Neuron (in vitro differentiated cells): ENCODE measurements at regions not wholly inside any gene's neighbourhood (a gene's known extent, or its start where the extent isn't known, plus 50 kb on each side); places are given as distances from the start of the nearest gene placed in this dataset.
A peak's percentile ranks its signal among the peaks of the same experiment; 100 is the strongest.

Source experiments
- H2AFZ ChIP-seq: one replicate; pipeline ENCODE4 v1.6.1; 2013; ENCODE audit warnings: low read depth, mild to moderate bottlenecking, inconsistent platforms, low read length, moderate library complexity
- H3K27me3 ChIP-seq: one replicate; pipeline ENCODE4 v1.6.1; 2013; ENCODE audit warnings: low read length; ENCODE audit not compliant: insufficient read depth
- H3K36me3 ChIP-seq: one replicate; pipeline ENCODE4 v1.6.1; 2013; ENCODE audit warnings: low read length; ENCODE audit not compliant: insufficient read depth
- H3K4me1 ChIP-seq: one replicate; pipeline ENCODE4 v1.6.1; 2013; ENCODE audit warnings: low read length; ENCODE audit not compliant: insufficient read depth
- H3K4me3 ChIP-seq: 2 replicates; pipeline ENCODE4 v1.5.1; 2013; ENCODE audit warnings: mild to moderate bottlenecking, low read length, moderate library complexity
- H3K9me3 ChIP-seq: one replicate; pipeline ENCODE4 v1.6.1; 2013; ENCODE audit warnings: low read length

DNA sequence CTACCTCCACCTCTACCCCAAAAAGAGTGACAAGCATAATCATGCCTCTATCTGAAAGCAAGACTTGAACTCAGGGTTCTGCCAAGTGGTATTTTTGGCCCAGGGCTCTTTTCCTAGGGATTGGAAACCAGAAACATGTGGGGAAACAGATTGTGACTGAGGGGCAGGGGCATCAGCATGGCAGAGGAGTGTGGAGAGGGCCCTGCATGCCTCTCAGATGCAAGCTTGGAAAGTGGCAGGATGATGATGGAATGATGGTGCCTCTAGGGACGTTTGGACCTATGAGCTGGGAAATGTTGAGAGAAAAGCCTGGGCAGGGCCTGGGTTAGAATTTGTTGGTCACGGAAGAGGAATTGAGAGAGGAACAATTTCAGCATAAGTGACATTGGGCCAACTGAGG lies 78.4 kb upstream of the LEP start:
- Histone ChIP-seq H2AFZ (no peak overlapping the region), H3K36me3 (no peaks in the 10 kb centered on the region), H3K4me3 (no peak overlapping the region), H3K4me1 (peaks cover 7% of the 10 kb centered on the region), H3K27me3 (peaks cover 59% of the 10 kb centered on the region), H3K9me3 (no peaks in the 10 kb centered on the region)

DNA sequence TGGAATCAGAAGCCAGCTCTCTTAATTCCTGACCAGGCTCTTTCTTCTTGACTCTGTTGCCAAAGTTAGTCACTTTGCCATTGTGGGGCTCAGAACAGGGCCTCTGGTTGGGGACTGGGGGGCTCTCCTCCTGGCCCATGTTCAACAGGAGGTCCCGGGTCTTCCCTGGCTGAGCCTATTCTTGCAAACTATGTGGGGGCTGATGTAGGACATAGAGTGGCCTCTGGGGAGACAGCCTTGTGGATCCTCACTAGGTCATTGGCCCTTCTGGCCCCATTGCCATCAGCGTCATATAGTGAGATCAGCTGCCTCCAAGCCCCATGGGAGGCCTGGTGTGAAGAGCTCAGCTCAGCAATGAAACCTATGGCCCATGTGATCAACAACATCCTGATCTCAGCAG lies 77.6 kb upstream of the LEP start:
- Histone ChIP-seq H3K27me3 (peaks cover 62% of the 10 kb centered on the region), H3K4me1 (peaks cover 7% of the 10 kb centered on the region)

DNA sequence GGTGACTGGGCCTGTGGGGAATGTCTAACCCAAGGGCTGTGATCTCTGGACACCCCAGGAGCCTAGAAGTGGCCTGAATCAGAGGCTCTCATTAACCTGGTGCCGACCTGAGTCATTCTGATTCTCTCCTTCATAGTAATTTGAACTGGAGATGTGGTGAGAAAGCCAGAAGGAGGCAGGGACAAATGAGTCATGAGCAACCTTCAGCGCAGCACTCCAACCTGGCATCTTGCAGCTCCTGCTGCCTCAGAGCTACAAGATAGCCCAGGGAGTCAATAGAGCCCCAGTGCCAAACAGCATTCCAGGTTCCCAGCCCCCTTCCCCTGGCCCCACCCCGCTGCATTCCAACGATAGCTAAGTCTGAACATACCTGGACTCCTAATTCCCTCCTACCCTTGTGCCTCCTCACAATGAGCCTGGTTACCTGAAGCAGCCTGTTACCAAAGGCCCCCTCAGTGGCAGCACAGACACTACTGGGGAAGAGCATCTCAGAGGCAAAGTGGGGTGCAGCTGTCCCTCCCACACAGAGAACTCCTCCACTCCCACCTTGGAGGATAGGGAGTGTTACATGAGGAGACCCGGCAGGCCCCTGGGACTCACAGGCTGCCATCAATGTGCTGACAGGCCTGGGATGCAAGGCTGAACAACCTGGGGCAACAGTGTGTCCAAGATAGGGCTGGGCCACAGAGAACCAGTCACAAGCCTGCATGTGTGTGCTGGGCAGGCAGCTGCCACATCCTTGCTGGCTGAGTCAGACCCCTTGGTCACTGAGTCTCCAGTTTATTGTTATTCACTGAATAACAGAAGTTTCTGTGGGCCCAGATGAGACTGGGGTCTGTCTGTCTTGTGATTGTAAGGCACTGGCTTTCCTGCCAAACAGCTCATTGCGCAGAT lies 76.8 kb upstream of the LEP start:
- Histone ChIP-seq H3K36me3 (no peaks in the 10 kb centered on the region), H3K27me3 (peaks cover 68% of the 10 kb centered on the region), H3K4me3 (no peak overlapping the region), H3K4me1 (peaks cover 7% of the 10 kb centered on the region), H3K9me3 (no peaks in the 10 kb centered on the region), H2AFZ (no peak overlapping the region)

More for the DNA sequence above, 77.6 kb upstream of the LEP start:
- Histone ChIP-seq H3K9me3 (no peaks in the 10 kb centered on the region), H3K4me3 (no peak overlapping the region), H3K36me3 (no peaks in the 10 kb centered on the region), H2AFZ (no peak overlapping the region)

DNA sequence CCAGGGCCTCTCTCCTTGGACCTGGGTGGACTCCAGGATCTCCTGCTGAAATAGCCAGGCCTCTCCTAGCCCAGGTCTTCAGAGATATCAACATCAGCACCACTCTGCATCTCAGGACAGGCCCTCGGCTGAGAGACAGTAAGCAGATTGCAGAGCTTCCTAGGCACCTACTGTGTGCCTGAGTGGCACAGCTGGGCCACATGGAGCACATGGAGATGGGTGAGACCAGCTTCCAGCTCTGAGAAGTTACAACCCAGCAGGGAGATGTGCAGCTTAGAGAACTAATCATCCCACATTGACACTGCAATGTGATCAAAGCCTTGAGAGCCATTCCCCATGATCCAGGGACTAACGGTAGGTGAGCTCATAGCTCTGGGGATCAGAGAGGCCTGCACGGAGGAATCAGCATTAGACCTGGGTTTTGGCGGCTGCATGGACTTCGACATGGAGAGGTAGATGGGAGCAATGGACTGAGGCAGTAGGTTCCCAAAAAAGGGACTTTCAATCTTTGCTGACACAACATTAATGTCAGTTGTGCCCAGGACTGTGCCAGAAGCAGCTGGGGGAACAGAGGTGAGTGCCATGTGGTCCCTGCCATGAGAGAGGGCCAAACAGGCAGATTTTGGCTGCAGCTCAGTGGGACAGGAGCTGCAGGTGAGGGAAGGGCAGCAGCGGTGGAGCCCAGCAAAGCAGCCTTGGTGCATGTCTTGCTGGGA lies 76.0 kb upstream of the LEP start:
- no peak overlapping the region for H2AFZ ChIP-seq
- peaks cover 72% of the 10 kb centered on the region for H3K27me3 ChIP-seq
- H3K4me3 ChIP-seq: no peak overlapping the region
- H3K9me3 ChIP-seq: no peaks in the 10 kb centered on the region
- peaks cover 7% of the 10 kb centered on the region for H3K4me1 ChIP-seq
- H3K36me3 ChIP-seq: no peaks in the 10 kb centered on the region

DNA sequence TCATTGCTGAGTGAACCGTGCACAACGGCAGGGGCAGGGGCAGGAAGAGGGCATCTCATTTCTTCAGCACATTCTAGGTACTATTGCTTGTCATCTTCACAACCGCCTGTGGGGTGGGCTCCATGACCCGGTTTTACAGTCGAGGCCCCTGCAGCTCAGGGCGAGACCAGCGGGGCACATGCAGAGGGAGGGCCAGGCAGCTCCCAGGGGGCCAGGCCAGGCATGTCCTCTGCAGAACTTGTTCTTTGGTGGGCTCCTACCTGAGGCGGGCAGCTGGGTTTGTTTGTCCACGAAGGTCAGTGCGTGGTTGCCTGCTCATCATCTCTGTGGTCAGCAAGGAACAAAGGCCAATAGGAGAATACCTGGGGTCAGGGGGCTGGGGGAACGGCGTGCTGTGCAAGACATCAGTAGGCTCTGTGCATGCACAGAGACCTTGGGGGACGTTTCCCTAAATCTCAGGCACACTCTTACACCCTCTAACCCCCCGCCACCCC lies 75.1 kb upstream of the LEP start:
- no peaks in the 10 kb centered on the region for H3K36me3 ChIP-seq
- no peaks in the 10 kb centered on the region for H3K9me3 ChIP-seq
- no peak overlapping the region for H2AFZ ChIP-seq
- peaks cover 7% of the 10 kb centered on the region for H3K4me1 ChIP-seq
- H3K27me3 ChIP-seq: peaks cover 76% of the 10 kb centered on the region
- no peak overlapping the region for H3K4me3 ChIP-seq

DNA sequence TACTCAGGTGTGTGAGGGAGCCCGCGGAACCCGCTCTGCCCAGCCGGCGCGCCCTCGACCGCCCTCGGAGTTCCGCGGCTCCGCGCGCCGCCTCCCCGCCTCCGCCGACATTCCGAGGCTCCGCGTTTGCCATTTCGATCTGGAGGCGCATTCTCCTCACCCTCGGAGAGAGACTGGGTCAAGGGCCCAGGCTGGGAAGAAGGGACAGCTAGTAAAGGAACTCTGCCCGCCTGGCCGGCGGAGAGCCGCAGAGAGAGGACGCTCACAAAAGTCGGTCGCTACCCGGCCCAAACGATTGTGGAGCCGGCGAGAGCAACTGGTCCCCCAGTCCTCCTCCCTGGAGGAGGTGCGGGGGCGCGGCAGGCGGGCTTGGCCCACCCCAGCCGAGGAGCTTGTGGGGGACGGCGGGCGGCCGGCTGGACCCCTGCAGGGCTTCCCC lies 74.5 kb upstream of the LEP start:
- peak overlapping the region; percentile 78 for H2AFZ ChIP-seq
- H3K9me3 ChIP-seq: no peaks in the 10 kb centered on the region
- no peaks in the 10 kb centered on the region for H3K36me3 ChIP-seq
- H3K27me3 ChIP-seq: peaks cover 83% of the 10 kb centered on the region
- H3K4me1 ChIP-seq: peaks cover 7% of the 10 kb centered on the region
- H3K4me3 ChIP-seq: peak overlapping the region; percentile 50

DNA sequence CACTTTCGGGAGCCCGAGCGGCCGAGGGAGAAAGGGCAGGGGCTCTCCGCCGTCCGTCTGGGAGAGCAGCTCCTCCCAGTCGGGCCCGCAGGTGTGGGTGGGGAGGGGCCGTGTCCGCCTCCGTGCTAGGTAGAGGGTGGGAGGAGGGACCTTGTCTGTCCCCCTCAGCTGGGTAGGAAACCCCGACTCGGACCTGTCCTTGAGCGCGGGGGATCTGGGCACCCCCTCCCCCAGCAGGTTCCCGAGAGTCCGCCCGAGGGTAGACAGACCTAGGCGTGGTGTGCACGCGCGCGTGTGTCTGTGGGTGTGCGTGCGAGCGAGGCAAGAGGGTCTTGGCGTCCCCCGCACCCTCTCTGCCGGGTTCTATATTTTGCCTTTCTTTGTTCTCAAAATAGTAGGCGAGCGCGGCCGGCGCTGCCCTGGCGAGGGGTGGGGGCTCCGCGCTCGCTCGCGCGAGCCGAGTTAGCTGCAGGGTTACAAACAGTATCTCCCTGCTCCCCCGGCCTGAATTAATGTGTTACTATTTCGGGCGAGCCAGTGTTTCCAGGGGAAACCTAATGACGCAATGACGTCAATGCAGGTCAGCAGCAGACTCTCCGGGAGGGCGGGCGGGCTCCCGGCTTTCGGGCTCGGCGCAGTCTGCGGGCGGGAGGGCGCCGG lies 73.9 kb upstream of the LEP start:
- Histone ChIP-seq H3K27me3 (peaks cover 87% of the 10 kb centered on the region), H3K36me3 (no peaks in the 10 kb centered on the region), H2AFZ (peak overlapping the region; percentile 78), H3K9me3 (no peaks in the 10 kb centered on the region), H3K4me1 (peaks cover 7% of the 10 kb centered on the region), H3K4me3 (peak overlapping the region; percentile 50)

DNA sequence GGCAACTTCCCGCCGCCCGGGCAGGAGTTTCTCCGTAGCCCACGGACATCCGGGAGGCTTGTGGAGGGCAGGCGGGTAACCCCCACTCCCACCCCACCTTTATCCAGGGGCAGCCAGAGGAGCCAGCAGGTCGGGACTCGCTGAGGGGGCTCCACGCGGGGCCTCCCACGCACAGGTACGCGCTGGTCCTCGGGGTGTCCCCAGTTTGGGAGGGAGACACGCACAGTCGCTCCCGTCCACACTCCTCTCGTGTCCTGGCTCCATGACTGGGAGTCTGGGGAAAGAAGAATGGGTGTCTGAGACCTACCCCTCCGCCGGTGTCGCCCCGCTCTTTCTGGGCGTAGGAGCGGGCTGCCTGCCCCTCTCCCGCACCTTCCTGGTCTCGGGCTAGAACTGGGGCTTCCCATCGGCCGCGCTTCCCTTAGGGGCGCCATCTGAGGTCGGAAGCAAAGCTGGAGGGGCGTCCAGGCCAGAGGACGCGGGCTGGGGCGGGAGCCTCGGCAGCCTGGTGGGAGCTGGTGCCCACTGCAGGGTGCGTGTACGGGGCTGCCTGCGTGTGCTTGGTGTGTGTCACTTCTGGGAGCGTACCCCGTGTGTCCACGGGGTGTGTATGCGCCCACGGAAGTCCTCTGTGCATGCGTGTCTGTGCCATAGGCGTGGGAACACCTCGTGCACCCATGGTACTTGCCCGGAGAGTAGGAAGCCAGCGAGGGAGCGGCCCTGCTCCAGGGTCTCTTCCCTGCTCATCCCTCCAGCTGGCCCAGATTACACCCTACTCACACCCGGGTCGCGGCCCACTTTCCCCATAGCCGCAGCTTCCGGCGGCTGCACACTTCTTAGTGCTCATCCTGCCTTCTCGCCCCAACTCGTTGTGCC lies 73.0 kb upstream of the LEP start:
- Histone ChIP-seq H3K36me3 (no peaks in the 10 kb centered on the region), H2AFZ (no peak overlapping the region), H3K27me3 (peaks cover 91% of the 10 kb centered on the region), H3K4me3 (peak overlapping the region; percentile 24), H3K4me1 (peaks cover 7% of the 10 kb centered on the region), H3K9me3 (no peaks in the 10 kb centered on the region)

DNA sequence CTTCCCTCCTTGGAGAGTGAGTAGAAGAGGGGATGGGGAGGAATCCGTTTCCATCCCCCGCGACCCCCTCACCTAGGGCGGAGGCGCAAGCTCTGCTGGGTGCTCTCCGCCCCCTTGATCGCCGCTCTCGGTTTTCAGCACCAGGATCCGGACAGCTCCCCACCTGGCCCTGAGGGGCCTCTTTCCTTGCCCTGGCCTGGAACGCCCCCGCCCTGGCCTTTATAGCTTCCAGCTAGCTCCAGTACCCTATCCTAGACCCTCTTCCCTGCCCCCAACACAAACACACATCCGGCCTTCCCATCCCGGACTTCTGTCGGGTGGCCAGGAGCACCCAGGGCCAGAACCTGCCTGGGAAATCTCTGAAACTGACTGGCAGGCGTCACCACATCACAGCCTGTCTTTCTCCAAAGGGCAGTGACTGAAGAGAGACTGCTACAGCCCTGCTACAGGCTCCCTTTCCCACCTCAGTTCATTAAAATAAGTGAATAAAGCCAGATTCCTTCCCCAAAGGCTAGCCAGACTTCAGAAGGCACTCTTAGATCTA lies 72.3 kb upstream of the LEP start:
- no peaks in the 10 kb centered on the region for H3K9me3 ChIP-seq
- peaks cover 90% of the 10 kb centered on the region for H3K27me3 ChIP-seq
- no peaks in the 10 kb centered on the region for H3K36me3 ChIP-seq
- no peak overlapping the region for H3K4me3 ChIP-seq
- peaks cover 7% of the 10 kb centered on the region for H3K4me1 ChIP-seq
- no peak overlapping the region for H2AFZ ChIP-seq

DNA sequence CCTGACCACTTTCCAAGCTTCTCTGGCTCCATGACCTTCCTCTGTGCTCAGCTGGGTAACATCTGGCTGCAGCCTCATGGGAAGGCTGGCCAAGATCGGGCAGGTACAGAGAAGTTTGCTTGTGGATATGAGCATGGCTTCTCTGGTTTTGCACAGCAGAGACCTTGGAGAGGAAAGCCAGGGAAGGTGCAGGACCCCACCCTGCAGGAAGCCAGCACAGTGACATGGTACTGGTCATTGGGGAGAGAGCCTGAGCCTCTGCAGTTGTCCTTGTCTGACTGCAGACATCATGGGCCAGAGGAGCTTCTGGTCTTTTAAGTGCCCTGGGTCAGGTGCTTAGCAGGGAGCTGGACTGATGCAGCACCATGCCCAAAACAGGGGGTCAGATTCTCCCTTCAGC lies 70.6 kb upstream of the LEP start:
- Histone ChIP-seq H3K4me1 (peaks cover 7% of the 10 kb centered on the region), H3K9me3 (no peaks in the 10 kb centered on the region), H2AFZ (no peak overlapping the region), H3K27me3 (peaks cover 80% of the 10 kb centered on the region), H3K4me3 (no peak overlapping the region), H3K36me3 (no peaks in the 10 kb centered on the region)

DNA sequence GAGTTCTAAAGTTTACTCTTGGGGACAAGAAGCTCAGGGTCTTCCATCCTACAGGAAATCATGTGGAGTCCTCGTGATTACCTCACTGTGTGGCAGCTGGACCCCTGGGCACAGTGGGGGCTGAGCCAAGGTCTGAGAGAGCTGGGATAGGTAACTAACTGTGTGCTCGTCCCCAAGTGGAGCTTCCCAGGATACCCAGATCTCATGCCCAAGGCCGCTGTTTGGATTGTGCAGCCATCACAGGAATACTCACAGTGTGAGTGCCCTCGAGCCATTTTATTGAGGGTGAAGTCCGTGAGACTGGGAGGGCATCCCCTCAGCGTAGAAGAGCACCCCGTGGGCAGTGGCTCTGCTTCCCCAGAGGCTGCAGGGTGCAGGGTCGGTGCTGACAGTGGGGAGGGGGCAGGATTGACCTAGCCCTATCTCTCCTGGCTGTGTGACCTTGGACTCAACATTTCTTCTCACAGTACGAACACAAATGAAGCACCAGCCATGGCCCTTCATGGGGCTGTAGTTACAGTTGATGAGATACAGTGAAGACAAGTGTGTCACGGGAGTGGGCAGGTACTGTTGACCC lies 69.6 kb upstream of the LEP start:
- Histone ChIP-seq H2AFZ (no peak overlapping the region), H3K9me3 (no peaks in the 10 kb centered on the region), H3K36me3 (no peaks in the 10 kb centered on the region), H3K27me3 (peaks cover 71% of the 10 kb centered on the region), H3K4me1 (peaks cover 7% of the 10 kb centered on the region), H3K4me3 (no peak overlapping the region)

DNA sequence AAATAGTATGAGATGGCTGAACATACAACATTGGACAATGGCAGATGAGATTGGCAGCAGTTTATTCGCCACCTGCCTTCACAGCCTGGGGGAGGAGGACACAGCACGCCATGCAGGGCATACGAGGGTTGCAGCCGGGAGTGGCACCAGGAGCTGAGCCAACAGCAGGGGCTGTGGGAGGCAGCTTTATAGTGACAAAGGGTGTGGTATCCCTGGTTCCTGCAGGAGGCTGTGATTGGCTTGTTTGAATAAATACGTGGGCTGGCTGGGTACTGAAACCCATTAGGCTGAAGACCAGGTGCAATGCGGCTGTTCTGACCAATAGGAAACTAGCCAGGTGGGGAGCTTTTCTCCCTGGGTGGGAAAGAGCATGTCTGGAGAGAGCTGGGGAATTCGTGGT lies 68.9 kb upstream of the LEP start:
- H3K36me3 ChIP-seq: no peaks in the 10 kb centered on the region
- H3K9me3 ChIP-seq: no peaks in the 10 kb centered on the region
- H3K27me3 ChIP-seq: peaks cover 64% of the 10 kb centered on the region
- H2AFZ ChIP-seq: no peak overlapping the region
- peaks cover under 1% of the 10 kb centered on the region for H3K4me1 ChIP-seq
- no peak overlapping the region for H3K4me3 ChIP-seq
